ENCODE measurements at regions not wholly inside any gene's neighbourhood (a gene's known extent, or its start where the extent isn't known, plus 50 kb on each side); places are given as distances from the start of the nearest gene placed in this dataset.

DNA sequence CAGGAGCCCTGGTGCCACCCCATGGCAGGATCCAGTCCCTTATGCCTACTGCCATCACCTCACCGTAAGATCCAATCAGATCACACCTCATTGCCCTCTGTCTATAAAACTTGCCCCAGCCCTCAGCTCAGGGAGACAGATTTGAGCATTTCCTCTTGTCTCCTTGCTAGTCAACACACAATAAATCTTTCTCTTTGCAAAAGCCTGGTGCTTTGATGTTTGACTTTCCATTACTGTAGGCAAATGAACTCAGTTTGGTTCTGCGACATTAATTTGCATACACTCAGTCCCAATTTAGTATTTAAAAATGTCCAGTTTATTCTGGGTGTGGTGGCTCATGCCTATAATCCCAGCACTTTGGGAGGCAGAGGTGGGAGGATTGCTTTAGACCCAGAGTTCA is 188.4 kb downstream of the AEBP2 start:
- DNase-seq, result no peak

DNA sequence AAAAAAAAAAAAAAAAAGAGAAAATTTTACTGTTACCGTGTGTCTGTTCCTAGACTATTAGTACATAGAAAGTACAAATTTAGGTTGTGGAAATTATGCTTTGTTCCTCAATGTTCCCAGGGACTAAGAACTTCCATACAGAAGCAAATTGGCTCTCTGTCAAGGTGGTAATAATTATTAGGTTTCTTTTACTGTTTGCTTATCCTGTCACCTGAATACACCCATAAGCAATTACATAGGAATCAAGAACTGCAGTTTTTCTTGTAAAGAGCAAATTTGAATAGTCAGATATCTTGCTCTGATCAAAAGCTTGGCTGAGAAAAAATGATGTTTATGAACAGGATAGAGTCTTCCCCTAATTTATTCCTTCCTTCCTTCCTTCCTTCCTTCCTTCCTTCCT is 191.2 kb downstream of the AEBP2 start:
- DNase-seq, result no peak

GRCh38 chr12:19633194-19633593 is 193.9 kb downstream of the AEBP2 start:
- no peak for DNase-seq

DNA sequence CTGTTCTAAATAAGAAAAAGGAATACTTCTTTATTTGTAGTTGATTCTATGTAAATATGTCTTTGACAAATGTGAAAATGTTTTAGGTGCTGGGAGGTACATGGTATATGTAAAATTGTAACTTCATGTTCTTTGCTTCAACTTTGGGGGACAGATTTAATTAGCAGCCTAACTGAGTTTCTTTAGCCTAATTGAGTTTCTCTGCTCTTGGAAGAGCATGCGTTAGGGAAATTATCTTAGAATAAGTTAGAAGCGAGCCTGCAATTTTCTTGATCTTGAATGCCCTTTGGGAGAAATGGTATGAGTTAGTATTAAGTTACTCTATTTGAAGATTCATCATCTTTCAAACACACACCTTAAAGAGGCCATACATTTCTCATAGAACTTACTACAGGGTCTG is 194.3 kb downstream of the AEBP2 start:
- DNase-seq, result no peak

- no peak for DNase-seq
These were observed 200.6 kb downstream of the AEBP2 start for GRCh38 chr12:19639781-19640415.

- no peak for DNase-seq
These were observed 202.2 kb downstream of the AEBP2 start for GRCh38 chr12:19641235-19642080.

DNA sequence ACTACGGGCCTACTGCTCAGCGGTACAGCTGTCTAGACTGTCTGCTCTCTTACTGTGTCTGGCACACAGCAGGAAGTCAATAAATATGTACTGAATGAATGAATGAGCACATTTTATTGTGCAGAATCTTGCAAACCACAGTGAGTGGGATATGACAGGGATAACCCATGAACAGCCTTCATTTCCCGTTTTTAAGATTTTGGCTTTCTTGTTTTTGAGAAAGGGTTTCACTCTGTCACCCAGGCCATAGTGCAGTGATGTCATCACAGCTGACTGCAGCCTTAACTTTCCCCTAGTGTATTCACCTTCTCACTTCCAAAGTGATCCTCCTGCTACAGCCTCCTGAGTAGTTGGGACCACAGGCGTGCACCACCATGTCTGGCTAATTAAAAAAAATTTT is 203.1 kb downstream of the AEBP2 start:
- DNase-seq, result no peak

- no peak for DNase-seq
These were observed 204.3 kb downstream of the AEBP2 start for GRCh38 chr12:19643635-19644034.

GRCh38 chr12:19644571-19644970 is 205.3 kb downstream of the AEBP2 start:
- no peak for DNase-seq

GRCh38 chr12:19645823-19646222 is 206.5 kb downstream of the AEBP2 start:
- DNase-seq, result no peak

- no peak for DNase-seq
These were observed 207.3 kb downstream of the AEBP2 start for GRCh38 chr12:19646599-19646998.

DNA sequence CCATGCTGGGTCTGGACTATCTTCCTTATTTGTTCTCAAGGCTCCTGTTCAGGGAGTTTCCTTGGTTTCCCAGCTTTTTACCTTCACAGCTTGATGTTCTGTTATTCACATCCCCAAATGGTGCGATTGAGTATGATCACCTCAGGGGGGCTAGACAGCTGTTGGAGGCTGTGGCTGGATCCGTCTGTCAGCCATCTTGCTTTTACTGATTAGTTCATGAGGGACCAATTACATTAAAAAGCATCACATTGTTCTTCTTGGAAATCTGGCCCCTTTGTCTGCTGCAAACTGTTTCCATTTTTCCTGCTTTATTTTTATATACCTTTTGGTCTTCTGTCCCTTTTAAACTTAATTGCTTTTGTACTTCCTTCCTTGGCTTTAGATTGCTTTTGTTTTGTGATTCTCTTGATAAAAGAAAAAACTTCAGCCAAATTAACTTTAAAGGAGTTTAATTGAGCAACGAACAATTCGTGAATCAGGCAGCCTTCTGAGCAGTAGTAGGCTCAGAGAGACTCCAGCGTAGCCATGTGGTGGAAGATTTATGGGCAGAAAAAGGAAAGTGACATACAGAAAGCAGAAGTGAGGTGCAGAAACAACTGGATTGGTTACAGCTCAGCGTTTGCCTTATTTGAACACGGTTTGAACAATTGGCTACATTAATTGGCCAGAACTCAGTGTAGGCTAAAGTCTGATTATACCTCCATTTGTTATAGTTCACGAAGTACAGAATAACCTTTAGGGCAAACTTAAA is 208.7 kb downstream of the AEBP2 start:
- DNase-seq, result no peak

DNA sequence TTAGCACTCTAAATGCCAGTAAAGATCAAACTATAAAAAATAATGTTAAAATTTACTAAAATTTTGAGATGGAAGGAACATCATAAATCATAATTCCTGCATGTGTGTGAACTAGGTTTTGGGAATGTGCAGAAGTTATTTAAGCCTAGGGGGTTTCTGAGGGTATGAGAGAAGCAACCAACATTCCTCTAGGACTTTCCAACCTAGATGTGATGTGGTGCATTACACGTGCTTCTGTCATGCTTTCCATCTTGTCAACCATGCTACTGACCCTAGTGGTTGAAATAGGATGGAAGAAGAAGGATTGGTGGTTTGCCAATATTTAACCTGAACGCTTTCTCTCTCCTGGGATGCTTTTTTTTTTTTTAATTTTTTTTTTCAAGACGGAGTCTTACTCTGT is 209.3 kb downstream of the AEBP2 start:
- no peak for DNase-seq

- no peak for DNase-seq
These were observed 213.1 kb downstream of the AEBP2 start for GRCh38 chr12:19652386-19652785.

- DNase-seq, result no peak
These were observed 215.5 kb downstream of the AEBP2 start for GRCh38 chr12:19654650-19655376.

- no peak for DNase-seq
These were observed 217.9 kb downstream of the AEBP2 start for GRCh38 chr12:19657118-19657731.

DNA sequence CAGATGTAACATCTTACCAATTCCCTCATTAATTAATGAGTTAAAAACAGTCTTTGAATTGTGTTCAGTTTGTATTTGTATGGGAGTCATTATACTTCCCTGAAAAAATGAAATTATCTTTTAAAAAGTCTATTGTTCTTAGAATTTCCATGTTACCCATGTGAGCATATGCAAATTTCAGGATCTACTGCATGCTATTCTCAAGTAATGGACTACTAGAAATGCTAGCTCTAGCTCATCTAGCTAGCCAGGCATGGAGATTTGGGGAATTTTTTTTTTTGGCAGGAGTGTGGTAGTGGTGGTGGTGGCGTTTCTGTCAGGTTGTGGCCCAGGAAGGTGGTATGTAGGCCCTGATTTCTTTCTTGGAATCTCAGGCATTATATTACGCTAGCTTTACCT is 218.4 kb downstream of the AEBP2 start:
- DNase-seq, result no peak

DNA sequence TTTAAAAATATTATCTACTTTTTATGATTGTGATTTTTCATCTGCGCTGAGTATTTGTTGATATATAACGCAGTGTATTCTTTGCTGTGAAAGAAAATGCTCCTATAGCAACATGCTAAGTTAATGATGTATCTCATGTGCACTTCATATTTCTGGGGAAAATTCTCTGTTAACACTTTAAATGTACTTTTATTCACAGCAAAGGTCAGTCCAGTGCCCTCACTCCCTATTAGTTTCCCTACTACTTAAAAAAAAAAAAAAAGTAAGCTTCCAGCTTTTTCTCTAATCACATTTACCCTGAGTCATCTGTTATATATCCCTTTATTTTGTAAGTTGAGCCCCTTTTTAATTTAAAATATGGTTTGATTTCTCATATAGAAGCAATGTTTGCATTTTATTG is 219.8 kb downstream of the AEBP2 start:
- no peak for DNase-seq

- DNase-seq, result no peak
These were observed 220.2 kb downstream of the AEBP2 start for GRCh38 chr12:19659501-19659900.

DNA sequence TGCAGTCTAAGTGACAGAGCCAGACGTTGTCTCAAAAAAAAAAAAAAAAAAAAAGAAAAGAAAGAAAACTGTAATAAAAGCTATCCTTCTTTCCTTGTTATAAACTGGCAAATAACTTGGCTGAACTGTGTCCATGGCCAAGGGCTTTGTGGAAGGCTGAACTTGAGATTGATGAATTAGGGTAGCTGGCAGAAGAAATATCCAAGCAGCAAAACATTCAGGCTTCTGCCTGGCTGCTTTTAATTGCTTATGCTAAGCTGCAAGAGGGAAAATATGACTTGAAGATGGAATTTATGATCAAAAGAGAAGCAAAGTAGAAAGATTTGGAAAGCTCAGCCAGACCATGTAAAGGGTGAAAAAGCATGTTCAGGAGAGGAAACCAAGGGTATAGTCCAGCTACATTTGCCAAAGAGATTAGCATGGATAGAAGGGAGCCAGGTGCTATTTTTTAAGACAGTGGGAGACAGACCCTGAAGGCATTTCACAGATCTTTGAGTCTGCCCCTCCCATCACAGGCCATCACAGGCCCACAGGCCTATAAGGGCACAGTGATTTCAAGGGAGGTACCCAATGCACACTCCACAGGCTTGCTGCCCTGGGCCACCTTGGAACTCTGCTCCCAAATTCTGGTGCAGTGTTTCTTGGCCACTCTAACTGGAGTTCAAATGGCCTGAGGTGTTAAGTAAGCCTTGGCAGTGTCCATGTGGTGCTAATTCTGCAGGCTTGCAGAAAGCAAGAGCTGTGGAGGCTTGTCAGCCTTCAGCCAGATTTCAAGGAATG is 226.0 kb downstream of the AEBP2 start:
- no peak for DNase-seq

DNA sequence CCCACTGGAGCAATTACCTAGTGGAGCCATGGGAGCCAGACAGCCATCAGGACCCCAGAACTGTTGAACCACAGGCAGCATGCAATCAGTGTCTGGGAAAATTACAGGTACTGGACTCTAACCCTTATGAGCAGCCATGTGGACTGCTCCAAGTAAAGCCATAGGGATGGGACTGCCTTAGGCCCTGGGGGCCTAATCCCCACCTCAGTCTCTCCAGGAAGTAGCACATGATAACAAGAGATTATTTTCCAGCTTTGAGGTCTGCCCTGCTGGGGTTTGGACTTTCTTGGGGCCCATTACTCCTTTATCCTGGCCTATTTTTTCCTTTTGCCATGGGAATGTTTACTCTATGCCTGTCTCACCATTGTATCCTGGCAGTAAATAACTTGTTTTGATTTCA is 226.8 kb downstream of the AEBP2 start:
- DNase-seq, result no peak

GRCh38 chr12:19669793-19670192 is 230.5 kb downstream of the AEBP2 start:
- no peak for DNase-seq
